PC-3 (cell line): ENCODE measurements at regions not wholly inside any gene's neighbourhood (a gene's known extent, or its start where the extent isn't known, plus 50 kb on each side); places are given as distances from the start of the nearest gene placed in this dataset.

Experiments used
- ATAC-seq: fragments of 200-7000 bp; cut with Tn5 transposase; 2 replicates; pipeline ENCODE4 v1.9.1; 2020; ENCODE audit warnings: mild to moderate bottlenecking, moderate library complexity
- BruUV-seq: library from RNA; stranded (reverse); fragments of 400-500 nt; replicated peaks from 2 replicates; lab custom pipeline; 2021; lab: Mats Ljungman, UMichigan
- CTCF ChIA-PET: fragments of 300-600 bp; sonication (Branson Sonifier 250); formaldehyde crosslinking; loops from one replicate; lab custom pipeline; 2022; ENCODE audit warnings: antibody characterized with exemption; lab: Charles Lee
- POLR2A ChIA-PET: fragments of 300-600 bp; sonication (Branson Sonifier 250); formaldehyde crosslinking; loops from one replicate; lab custom pipeline; 2022; ENCODE audit warnings: antibody characterized with exemption; ENCODE audit not compliant: unreplicated experiment; lab: Charles Lee
- DNase-seq: peaks from one replicate; pipeline ENCODE4 v3.0.0-alpha.2; 2015
- H2AFZ ChIP-seq: fragments of 300-600 bp; sonication (generic); 2 replicates; pipeline ENCODE4 v1.6.0; 2016; ENCODE audit warnings: antibody characterized with exemption, low read length
- H3F3A ChIP-seq: fragments of 300-600 bp; sonication (generic); one replicate; pipeline ENCODE4 v1.6.0; 2017; ENCODE audit warnings: antibody characterized with exemption, low read length, control low read depth, mild to moderate bottlenecking; ENCODE audit not compliant: unreplicated experiment
- H3K27ac ChIP-seq: fragments of 300-600 bp; sonication (generic); 2 replicates; pipeline ENCODE4 v1.5.1; 2016; ENCODE audit warnings: mild to moderate bottlenecking, low read length
- H3K27me3 ChIP-seq: fragments of 300-600 bp; sonication (generic); 2 replicates; pipeline ENCODE4 v1.6.1; 2016; ENCODE audit warnings: low read length, mixed read lengths
- H3K36me3 ChIP-seq: fragments of 300-600 bp; sonication (generic); 2 replicates; pipeline ENCODE4 v1.6.1; 2016; ENCODE audit warnings: low read depth, mixed run types, low read length, mixed read lengths
- H3K4me1 ChIP-seq: fragments of 300-600 bp; sonication (generic); 2 replicates; pipeline ENCODE4 v1.5.1; 2016; ENCODE audit warnings: low read length; ENCODE audit not compliant: insufficient read depth
- H3K4me2 ChIP-seq: fragments of 300-600 bp; sonication (generic); 2 replicates; pipeline ENCODE4 v1.6.0; 2016; ENCODE audit warnings: low read length
- H3K4me3 ChIP-seq: fragments of 300-600 bp; sonication (generic); 2 replicates; pipeline ENCODE4 v1.5.1; 2016; ENCODE audit warnings: mild to moderate bottlenecking, low read length, mixed read lengths
- H3K79me2 ChIP-seq: fragments of 300-600 bp; sonication (generic); 2 replicates; pipeline ENCODE4 v1.6.1; 2017; ENCODE audit warnings: low read length, mixed read lengths
- H3K9ac ChIP-seq: fragments of 300-600 bp; sonication (generic); 2 replicates; pipeline ENCODE4 v1.6.0; 2016; ENCODE audit warnings: mild to moderate bottlenecking, low read length
- H3K9me2 ChIP-seq: fragments of 300-600 bp; sonication (generic); replicated peaks from 2 replicates; pipeline ENCODE4 v1.6.1; 2016; ENCODE audit warnings: mixed run types, low read length, mixed read lengths
- H3K9me3 ChIP-seq: fragments of 300-600 bp; sonication (generic); 2 replicates; pipeline ENCODE4 v1.6.1; 2016; ENCODE audit warnings: low read length, mixed read lengths
- H4K20me1 ChIP-seq: fragments of 300-600 bp; sonication (generic); 2 replicates; pipeline ENCODE4 v1.6.1; 2016; ENCODE audit warnings: low read length, mixed read lengths
- EZH2 ChIP-seq: fragments of 300-600 bp; sonication (generic); IDR thresholded peaks from one replicate; pipeline ENCODE4 v1.6.1; 2017; ENCODE audit warnings: antibody characterized with exemption, mild to moderate bottlenecking, low read length; ENCODE audit not compliant: unreplicated experiment
- EZH2phosphoT487 ChIP-seq: fragments of 300-600 bp; sonication (generic); IDR thresholded peaks from 2 replicates; pipeline ENCODE4 v1.6.1; 2018; ENCODE audit warnings: mild to moderate bottlenecking, antibody characterized with exemption, low read length, borderline replicate concordance
- intact Hi-C: fragments of 100-400 bp; cut with micrococcal nuclease; formaldehyde crosslinking; loops from 2 replicates; pipeline ENCODE4 v1.9.0; 2023
- TF ChIP-seq, protein P1 (sequence below): fragments of 300-600 bp; sonication (generic); conservative IDR thresholded peaks from 2 replicates; pipeline ENCODE4 v1.5.1; 2017; ENCODE audit warnings: antibody characterized with exemption, low read depth, mild to moderate bottlenecking, low read length

- POLR2A ChIA-PET, result no interaction called here
- Histone ChIP-seq H3K9me2 (no peaks in the 10 kb centered on the region), H4K20me1 (no peaks in the 10 kb centered on the region), H3K27ac (no peak overlapping the region), H3K27me3 (no peaks in the 10 kb centered on the region), H3F3A (no peaks in the 10 kb centered on the region), H3K9me3 (no peaks in the 10 kb centered on the region), H2AFZ (no peak overlapping the region), H3K4me2 (no peak overlapping the region), H3K4me3 (no peak overlapping the region), H3K36me3 (no peaks in the 10 kb centered on the region), H3K9ac (no peak overlapping the region), H3K4me1 (peaks cover 5% of the 10 kb centered on the region; the same call in 1 of the 2 replicates), H3K79me2 (no peaks in the 10 kb centered on the region)
- CTCF ChIA-PET, result no interaction called here
- no peak for ATAC-seq
- DNase-seq, result no peak
- intact Hi-C loops, result no loop called here
- TF ChIP-seq EZH2 (no peak), EZH2phosphoT487 (no peak)
- TF ChIP-seq, protein P1, sequence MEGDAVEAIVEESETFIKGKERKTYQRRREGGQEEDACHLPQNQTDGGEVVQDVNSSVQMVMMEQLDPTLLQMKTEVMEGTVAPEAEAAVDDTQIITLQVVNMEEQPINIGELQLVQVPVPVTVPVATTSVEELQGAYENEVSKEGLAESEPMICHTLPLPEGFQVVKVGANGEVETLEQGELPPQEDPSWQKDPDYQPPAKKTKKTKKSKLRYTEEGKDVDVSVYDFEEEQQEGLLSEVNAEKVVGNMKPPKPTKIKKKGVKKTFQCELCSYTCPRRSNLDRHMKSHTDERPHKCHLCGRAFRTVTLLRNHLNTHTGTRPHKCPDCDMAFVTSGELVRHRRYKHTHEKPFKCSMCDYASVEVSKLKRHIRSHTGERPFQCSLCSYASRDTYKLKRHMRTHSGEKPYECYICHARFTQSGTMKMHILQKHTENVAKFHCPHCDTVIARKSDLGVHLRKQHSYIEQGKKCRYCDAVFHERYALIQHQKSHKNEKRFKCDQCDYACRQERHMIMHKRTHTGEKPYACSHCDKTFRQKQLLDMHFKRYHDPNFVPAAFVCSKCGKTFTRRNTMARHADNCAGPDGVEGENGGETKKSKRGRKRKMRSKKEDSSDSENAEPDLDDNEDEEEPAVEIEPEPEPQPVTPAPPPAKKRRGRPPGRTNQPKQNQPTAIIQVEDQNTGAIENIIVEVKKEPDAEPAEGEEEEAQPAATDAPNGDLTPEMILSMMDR, result no peak
- BruUV-seq, result no TSS peak
These were observed 360.8 kb upstream of the PROK2 start for GRCh38 chr3:72145506-72146380.

- no peak overlapping the region for H2AFZ ChIP-seq
- intact Hi-C loops, result no loop called here
- no peaks in the 10 kb centered on the region for H3K36me3 ChIP-seq
- H3K4me3 ChIP-seq, result no peak overlapping the region
- H3K4me2 ChIP-seq, result no peak overlapping the region
- H4K20me1 ChIP-seq, result no peaks in the 10 kb centered on the region
- H3K4me1 ChIP-seq, result peaks cover 5% of the 10 kb centered on the region; the same call in 1 of the 2 replicates
- no peak overlapping the region for H3K27ac ChIP-seq
- no peaks in the 10 kb centered on the region for H3K79me2 ChIP-seq
- ATAC-seq (no peak), DNase-seq (no peak)
- H3K9ac ChIP-seq, result no peak overlapping the region
- TF ChIP-seq, protein P1, result no peak
- TF ChIP-seq EZH2 (no peak), EZH2phosphoT487 (no peak)
- no peaks in the 10 kb centered on the region for H3F3A ChIP-seq
- ChIA-PET CTCF (no interaction called here), POLR2A (no interaction called here)
- BruUV-seq, result no TSS peak
- no peaks in the 10 kb centered on the region for H3K27me3 ChIP-seq
- H3K9me2 ChIP-seq, result no peaks in the 10 kb centered on the region
- no peaks in the 10 kb centered on the region for H3K9me3 ChIP-seq
These were observed 360.0 kb upstream of the PROK2 start for GRCh38 chr3:72144773-72145505.
